Lower lobe of right lung (tissue), 2 donors: ENCODE measurements at regions not wholly inside any gene's neighbourhood (a gene's known extent, or its start where the extent isn't known, plus 50 kb on each side); places are given as distances from the start of the nearest gene placed in this dataset.

Source experiments
- ATAC-seq, 2 donors: fragments of 200-7000 bp; cut with Tn5 transposase; one replicate each; pipeline ENCODE4 v1.9.1; 2020 to 2022; ENCODE audit warnings: mild to moderate bottlenecking in 2 of 2, moderate library complexity in 2 of 2
- DNase-seq: peaks from one replicate; pipeline ENCODE4 v3.0.0-alpha.2; 2020
- H3K27ac ChIP-seq: fragments of 200-600 bp; one replicate; pipeline ENCODE4 v1.8.0; 2022
- H3K27me3 ChIP-seq: fragments of 200-600 bp; one replicate; pipeline ENCODE4 v1.8.0; 2022; ENCODE audit warnings: low read depth
- H3K36me3 ChIP-seq: fragments of 200-600 bp; one replicate; pipeline ENCODE4 v1.8.0; 2022; ENCODE audit warnings: mild to moderate bottlenecking
- H3K4me1 ChIP-seq: fragments of 200-600 bp; one replicate; pipeline ENCODE4 v1.8.0; 2022
- H3K4me3 ChIP-seq: fragments of 200-600 bp; one replicate; pipeline ENCODE4 v1.8.0; 2022; ENCODE audit warnings: mild to moderate bottlenecking
- H3K9me3 ChIP-seq: fragments of 200-600 bp; one replicate; pipeline ENCODE4 v1.8.0; 2022
- intact Hi-C: fragments of 100-400 bp; cut with DNase I; formaldehyde crosslinking; loops from one replicate; pipeline ENCODE4 v1.11.0; 2022
- TF ChIP-seq, protein P1 (sequence below): fragments of 200-600 bp; IDR thresholded peaks from one replicate; pipeline ENCODE4 v1.8.0; 2022; ENCODE audit warnings: antibody characterized with exemption, mild to moderate bottlenecking
- donor health status: DM: no; HTN: yes; CAD: no; lungs with severe emphysema.

DNA sequence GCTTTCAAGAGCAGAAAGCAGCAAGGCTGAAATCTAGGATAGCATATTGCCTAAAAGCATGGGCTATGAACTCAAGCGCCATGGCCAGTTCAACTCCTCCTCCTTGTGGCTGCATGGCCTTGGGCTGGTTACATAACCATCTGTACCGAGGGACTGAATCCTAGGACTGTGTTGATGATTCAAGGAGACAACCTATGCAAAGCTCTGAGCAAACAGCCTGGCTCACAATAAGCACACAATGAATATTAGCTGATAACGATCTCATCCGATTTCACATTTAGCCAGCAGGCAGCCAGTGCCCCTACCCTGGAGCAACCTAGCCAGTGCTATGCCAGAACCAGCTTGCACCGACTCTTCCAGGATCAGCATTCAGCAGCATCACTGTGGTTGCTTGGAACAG, 698.4 kb downstream of the TBC1D22A start:
- H3K36me3 ChIP-seq = no peaks in the 10 kb centered on the region
- ATAC-seq = no peak
- no peaks in the 10 kb centered on the region for H3K4me1 ChIP-seq
- DNase-seq = no peak
- TF ChIP-seq, protein P1, sequence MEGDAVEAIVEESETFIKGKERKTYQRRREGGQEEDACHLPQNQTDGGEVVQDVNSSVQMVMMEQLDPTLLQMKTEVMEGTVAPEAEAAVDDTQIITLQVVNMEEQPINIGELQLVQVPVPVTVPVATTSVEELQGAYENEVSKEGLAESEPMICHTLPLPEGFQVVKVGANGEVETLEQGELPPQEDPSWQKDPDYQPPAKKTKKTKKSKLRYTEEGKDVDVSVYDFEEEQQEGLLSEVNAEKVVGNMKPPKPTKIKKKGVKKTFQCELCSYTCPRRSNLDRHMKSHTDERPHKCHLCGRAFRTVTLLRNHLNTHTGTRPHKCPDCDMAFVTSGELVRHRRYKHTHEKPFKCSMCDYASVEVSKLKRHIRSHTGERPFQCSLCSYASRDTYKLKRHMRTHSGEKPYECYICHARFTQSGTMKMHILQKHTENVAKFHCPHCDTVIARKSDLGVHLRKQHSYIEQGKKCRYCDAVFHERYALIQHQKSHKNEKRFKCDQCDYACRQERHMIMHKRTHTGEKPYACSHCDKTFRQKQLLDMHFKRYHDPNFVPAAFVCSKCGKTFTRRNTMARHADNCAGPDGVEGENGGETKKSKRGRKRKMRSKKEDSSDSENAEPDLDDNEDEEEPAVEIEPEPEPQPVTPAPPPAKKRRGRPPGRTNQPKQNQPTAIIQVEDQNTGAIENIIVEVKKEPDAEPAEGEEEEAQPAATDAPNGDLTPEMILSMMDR = no peak
- H3K9me3 ChIP-seq = no peaks in the 10 kb centered on the region
- no peaks in the 10 kb centered on the region for H3K27me3 ChIP-seq
- intact Hi-C loops = no loop called here
- no peak overlapping the region for H3K4me3 ChIP-seq
- no peak overlapping the region for H3K27ac ChIP-seq

DNA sequence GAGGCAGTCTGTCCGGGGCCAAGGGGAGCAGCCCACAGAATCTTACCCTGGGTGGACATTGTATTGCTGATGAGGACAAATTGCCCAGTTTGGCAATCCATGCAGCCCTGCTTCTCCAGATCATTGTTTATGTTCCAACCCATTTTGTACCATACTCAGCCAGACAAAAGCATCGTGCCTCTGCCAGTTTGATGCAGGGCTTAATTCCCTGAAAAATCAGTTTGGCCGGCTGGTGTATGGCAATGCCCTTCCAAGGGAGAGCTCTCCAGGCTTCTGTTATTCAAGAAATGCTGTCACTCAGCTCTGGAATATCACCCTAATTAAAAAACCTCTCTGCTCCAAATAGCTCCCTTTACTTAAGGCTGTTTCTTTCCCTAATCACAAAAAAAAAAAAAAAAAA, 697.7 kb downstream of the TBC1D22A start:
- H3K27me3 ChIP-seq = no peaks in the 10 kb centered on the region
- no peaks in the 10 kb centered on the region for H3K4me1 ChIP-seq
- no peak overlapping the region for H3K4me3 ChIP-seq
- TF ChIP-seq, protein P1 = no peak
- no peaks in the 10 kb centered on the region for H3K9me3 ChIP-seq
- no peaks in the 10 kb centered on the region for H3K36me3 ChIP-seq
- DNase-seq (no peak), ATAC-seq (no peak)
- intact Hi-C loops = no loop called here
- no peak overlapping the region for H3K27ac ChIP-seq

DNA sequence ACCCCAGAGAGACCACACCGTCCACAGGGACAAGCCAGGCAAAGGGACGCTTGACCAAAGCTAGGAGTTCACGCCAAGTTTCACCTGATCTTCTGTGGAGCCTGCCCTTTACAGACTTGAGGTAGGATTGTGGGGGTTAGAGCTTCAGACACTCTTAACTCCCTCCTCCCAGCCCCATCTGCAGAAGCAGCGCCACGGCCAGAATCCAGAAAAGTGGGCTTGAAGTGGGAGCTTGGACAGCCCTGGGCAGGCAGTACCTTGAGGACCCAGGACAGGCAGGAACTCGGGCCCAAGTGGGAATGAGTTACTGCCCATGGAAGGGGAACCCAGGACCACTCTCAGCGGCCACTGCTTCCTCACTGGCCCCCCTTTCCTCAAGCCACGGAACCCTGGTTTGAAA, 695.9 kb downstream of the TBC1D22A start:
- Histone ChIP-seq H3K4me3 (no peak overlapping the region), H3K36me3 (no peaks in the 10 kb centered on the region), H3K9me3 (peaks cover 13% of the 10 kb centered on the region), H3K27ac (no peak overlapping the region), H3K27me3 (no peaks in the 10 kb centered on the region), H3K4me1 (no peaks in the 10 kb centered on the region)
- intact Hi-C loops = no loop called here
- no peak for ATAC-seq
- no peak for DNase-seq
- TF ChIP-seq, protein P1 = no peak

DNA sequence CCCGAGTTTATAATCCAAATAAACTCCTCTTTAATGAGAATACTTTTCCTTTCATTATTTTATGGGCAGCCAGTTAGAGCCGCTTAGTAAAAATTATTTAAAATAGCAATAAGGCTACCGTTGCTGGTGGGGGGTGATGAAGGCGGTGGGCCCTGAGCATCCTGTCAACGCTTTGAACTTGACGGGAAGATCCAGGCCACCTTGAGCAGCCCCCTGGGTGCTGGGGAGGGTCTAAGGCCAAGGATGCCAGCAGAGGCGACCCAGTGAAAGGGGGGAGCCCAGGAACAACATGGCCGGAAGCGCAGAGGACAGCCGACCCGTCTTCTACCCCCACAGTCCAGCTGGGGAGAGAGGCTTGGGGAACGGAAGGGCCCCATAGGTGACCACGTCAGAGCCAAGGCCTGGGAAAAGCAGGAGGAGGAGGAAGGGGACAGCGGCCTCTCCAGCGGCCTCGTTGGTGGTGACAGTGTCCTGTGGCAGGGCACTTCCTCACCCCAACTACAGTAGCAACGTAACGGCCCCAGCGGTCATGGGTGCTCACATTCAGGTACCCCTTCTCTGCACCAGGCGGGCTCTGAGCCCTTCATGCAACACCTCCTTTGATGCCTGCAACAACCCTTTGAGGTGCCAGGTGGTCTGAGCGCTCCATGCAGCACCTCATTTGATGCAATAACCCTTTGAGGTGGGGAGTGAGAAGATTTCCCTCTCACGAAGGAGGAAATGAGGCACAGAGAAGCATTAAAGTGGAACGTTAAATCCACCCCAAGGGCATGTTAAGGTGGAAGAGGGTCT, 695.3 kb downstream of the TBC1D22A start:
- intact Hi-C loops = no loop called here
- ATAC-seq (no peak), DNase-seq (no peak)
- Histone ChIP-seq H3K4me3 (no peak overlapping the region), H3K27me3 (no peaks in the 10 kb centered on the region), H3K36me3 (no peaks in the 10 kb centered on the region), H3K4me1 (no peaks in the 10 kb centered on the region), H3K9me3 (peaks cover 13% of the 10 kb centered on the region), H3K27ac (no peak overlapping the region)
- TF ChIP-seq, protein P1 = no peak

DNA sequence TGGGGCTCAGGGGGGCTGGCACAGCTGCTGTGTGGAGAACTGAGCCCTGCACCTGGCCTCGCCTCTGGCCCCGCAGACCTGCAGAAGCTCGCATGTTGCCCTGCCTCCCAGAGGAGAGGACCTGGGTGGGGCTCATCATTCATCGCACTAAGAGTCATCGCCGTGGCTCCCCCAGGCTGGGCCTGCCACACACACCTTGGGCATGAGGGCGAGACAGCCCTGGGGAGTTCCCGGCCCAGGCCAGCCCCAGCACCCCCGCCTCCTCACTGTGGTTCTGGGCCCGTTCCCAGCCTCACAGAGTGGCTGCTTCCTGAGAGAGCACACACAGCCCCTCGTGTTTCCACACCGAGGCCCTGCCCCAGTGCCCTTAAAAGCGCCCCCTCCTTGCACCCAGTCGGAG, 694.6 kb downstream of the TBC1D22A start:
- TF ChIP-seq, protein P1 = no peak
- Histone ChIP-seq H3K4me1 (no peaks in the 10 kb centered on the region), H3K27me3 (no peaks in the 10 kb centered on the region), H3K27ac (no peak overlapping the region), H3K36me3 (no peaks in the 10 kb centered on the region), H3K9me3 (peaks cover 13% of the 10 kb centered on the region), H3K4me3 (no peak overlapping the region)
- DNase-seq (no peak), ATAC-seq (no peak)
- intact Hi-C loops = no loop called here
